Glomerular endothelial cell (primary cell): ENCODE measurements at regions not wholly inside any gene's neighbourhood (a gene's known extent, or its start where the extent isn't known, plus 50 kb on each side); places are given as distances from the start of the nearest gene placed in this dataset.

Experiments
- DNase-seq: peaks from one replicate; pipeline ENCODE4 v3.0.0-alpha.2; 2011; ENCODE audit warnings: low read depth, low spot score; ENCODE audit errors: extremely low read depth

GRCh38 chr3:110070161-110070916 lies 733.0 kb upstream of the DPPA4 start:
- DNase-seq: no peak

- DNase-seq: no peak
Measured at GRCh38 chr3:110074095-110074494, 736.7 kb upstream of the DPPA4 start.

GRCh38 chr3:110077093-110077492 lies 739.7 kb upstream of the DPPA4 start:
- DNase-seq: no peak

- no peak for DNase-seq
Measured at GRCh38 chr3:110093411-110093810, 756.1 kb upstream of the DPPA4 start.

DNA sequence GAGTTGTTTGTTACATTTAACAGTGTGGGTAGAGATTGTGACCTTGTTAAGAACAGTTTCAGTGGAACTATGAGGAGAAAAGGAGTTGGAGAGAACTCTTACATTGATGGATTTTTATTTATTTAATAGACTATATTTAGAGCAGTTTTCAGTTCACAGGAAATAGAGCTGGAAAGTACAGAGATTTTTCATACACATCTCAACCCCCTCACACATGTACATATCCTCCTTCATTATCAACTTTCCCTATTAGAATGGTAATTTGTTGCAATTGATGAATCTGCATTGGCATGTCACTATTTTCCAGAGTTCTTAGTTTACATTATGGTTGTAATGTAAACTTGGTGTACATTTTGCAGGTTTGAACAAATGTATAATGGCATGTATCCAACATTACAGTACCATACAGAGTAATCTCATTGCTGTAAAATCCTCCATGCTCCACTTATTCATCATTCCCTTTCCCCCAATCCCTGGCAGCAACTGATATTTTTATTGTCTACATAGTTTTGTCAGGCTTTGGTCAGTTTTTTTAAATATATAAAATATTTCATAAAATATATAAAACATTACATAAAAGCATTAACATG lies 756.6 kb upstream of the DPPA4 start:
- DNase-seq: no peak

- no peak for DNase-seq
Measured at GRCh38 chr3:110099711-110100110, 762.4 kb upstream of the DPPA4 start.

- no peak for DNase-seq
Measured at GRCh38 chr3:110101361-110101760, 764.0 kb upstream of the DPPA4 start.

DNA sequence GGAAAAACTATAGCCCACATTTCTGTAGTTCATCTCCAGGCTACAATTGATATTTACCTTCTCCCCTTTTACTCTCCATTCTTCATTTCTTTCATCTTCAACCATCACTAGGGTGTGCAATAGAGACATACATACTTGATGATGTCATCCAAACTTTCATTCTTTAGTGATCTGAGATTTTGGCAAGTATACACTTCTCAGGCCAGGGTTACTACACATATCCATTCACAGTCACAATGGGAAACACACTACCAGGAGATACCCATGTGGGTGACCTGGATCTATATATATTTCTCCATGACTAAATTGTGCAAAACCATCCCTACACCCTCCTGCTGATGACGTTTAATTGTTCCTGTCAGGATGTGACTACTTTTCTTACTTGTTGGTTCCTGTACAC lies 769.5 kb upstream of the DPPA4 start:
- no peak for DNase-seq

DNA sequence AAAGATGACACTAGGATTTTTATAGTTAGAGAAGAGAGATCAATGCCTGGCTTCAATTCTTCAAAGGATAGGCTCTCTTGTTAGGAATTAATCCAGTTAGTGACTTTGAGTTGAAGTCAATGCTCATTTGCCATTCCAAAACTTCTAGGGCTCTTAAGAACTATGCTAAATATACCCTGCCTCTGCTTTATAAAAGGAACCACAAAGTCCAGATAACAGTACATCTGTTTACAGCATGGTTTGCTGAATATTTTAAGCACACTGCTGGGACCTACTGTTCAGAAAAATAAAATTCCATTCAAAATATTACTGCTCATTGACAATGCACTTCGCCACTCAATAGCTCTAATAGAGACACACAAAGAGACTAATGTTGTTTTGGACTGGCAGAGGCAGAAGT lies 786.6 kb upstream of the DPPA4 start:
- DNase-seq: no peak

GRCh38 chr3:110126065-110126464 lies 788.7 kb upstream of the DPPA4 start:
- no peak for DNase-seq

GRCh38 chr3:110133971-110134370 lies 796.6 kb upstream of the DPPA4 start:
- DNase-seq: no peak

DNA sequence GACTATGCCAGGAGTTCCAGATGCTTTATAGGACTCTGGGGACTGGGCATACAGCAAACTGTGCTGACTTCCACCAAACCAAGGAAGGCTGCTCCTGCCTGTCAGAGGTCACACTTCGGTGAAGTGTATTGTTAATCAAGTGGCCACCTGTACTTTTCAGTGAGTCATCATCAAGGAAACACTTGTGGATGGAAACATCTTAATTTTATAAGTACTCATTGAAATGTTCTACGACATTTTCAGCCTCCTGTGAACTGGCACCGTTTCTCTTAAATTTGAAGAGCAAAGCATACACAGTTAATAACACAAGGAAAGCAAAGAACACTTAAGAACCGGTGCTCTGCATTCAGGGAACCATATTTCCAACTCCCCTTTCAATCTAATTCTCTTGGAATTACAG lies 801.7 kb upstream of the DPPA4 start:
- no peak for DNase-seq

GRCh38 chr3:110139821-110140220 lies 802.5 kb upstream of the DPPA4 start:
- no peak for DNase-seq

GRCh38 chr3:110149763-110150162 lies 812.4 kb upstream of the DPPA4 start:
- DNase-seq: no peak

- no peak for DNase-seq
Measured at GRCh38 chr3:110157221-110157620, 819.9 kb upstream of the DPPA4 start.

DNA sequence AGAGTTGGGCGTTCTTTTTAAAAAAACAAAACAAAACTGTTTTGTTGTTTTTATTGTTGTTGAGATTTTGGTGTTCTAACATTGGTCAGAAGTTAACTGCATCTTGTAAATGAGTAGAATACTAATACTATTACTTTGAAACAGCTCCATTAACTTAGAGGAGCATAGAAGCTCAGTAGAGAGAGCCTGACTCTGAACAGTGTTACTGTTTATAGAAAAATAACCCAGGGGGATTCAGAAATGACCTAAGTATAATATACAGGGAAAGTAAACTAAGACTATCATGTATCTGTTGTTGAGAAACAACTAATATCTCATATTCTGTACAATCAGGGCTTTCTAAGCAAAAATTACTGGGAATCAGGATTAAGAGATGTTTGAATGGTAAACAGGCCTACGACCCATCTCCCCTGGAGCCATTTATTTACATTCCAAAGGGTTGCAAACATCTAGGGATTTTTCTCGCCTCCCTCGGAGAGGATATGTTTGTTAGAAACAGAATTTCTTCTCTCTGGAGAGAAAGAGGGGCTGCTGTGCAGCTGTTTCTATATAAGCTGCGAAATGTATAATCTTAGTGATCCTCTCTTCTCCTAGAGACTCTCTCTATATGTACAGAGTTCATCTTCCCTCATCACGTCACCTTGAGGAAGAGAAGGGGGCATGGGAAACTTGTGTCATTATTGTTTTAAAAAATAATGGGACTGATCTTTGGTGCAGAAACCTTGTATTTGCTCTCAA lies 827.5 kb upstream of the DPPA4 start:
- no peak for DNase-seq

GRCh38 chr3:110165370-110165743 lies 828.0 kb upstream of the DPPA4 start:
- DNase-seq: no peak

GRCh38 chr3:110165753-110166152 lies 828.4 kb upstream of the DPPA4 start:
- DNase-seq: no peak

GRCh38 chr3:110166791-110167190 lies 829.4 kb upstream of the DPPA4 start:
- DNase-seq: no peak

DNA sequence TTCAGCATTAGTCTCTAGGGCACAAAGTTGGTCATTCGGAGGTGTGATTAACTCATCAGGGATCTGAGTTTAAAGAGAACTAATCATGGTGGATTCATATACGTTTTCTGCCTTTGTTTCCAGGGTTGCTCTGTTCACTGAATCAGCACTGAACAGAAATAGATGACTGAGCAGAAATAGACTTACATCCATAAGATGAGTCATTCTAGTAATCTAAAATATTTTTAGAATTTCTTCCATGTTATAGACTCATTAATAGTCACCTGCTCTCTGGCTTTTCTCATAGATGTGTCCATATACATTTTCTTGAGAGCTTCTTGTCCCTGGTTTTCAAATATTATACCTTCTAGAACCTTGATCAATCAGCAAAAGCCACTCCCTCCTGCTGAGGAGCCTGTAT lies 837.6 kb upstream of the DPPA4 start:
- no peak for DNase-seq

DNA sequence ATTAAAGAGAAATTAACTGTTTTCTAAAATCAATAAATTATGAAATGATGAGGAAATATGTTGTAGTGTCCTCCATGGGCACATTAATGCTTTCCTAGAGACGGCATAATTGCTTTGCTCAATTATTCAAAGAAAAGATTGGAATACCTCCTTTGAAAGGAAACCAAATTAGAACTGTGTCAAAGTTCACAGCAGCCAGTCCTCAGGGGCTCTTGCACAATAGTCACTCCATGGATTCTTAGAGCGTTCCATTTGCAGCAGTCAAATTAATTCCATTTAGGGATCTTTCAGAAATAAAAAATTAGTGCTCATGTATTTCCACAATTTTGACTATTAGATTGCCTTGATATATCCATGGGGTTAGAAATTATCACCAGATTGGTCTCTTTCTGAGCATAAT lies 841.6 kb upstream of the DPPA4 start:
- DNase-seq: no peak

- no peak for DNase-seq
Measured at GRCh38 chr3:110180733-110181132, 843.4 kb upstream of the DPPA4 start.
